SW 1271 (cell line): ENCODE measurements at regions not wholly inside any gene's neighbourhood (a gene's known extent, or its start where the extent isn't known, plus 50 kb on each side); places are given as distances from the start of the nearest gene placed in this dataset.

Source experiments
- DNase-seq, 2 experiments: peaks; one replicate each; lab custom pipeline; 2025; lab: John Stamatoyannopoulos, UW

DNA sequence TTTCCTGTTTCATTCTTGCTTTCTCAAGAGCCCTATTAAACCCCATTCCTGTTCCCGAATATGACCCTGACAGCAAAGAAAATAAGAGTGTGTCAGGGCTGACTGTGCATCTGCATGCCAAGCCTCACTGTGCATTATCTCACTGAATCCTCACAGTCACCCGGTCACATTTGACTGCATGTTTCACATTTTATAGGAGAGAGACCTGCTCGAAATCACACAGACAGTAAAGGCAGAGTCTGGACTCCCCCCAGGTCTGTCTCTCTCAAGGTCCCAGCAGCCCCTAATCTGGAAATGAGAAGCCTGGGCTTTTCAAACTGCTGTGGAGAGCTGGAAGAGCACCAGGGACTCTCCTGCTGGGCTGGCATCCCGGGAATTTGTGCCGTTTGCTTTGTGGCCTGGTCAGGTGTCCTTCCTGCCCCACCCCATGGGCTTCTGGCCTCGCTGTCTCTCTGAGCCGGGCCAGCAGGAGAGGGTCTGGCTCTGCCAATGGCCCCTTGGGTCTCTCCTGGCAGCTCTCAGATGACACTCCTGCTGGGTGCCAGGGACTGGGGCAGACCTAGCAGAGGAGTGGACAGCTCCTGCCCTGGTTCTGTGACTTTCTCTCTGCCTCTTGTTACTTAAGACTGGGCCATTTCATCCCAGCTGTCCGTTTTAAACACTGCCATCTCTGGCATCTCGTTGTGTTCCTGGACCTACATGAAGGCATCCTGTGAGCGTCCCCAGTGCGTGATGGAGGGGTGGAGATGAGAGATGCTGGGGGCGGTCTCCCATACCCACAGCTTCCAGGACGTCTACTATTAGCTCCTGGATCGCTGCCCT is 173.6 kb downstream of the ARHGAP12 start:
- DNase-seq: peak in 1 of 2 experiments; percentile 47

DNA sequence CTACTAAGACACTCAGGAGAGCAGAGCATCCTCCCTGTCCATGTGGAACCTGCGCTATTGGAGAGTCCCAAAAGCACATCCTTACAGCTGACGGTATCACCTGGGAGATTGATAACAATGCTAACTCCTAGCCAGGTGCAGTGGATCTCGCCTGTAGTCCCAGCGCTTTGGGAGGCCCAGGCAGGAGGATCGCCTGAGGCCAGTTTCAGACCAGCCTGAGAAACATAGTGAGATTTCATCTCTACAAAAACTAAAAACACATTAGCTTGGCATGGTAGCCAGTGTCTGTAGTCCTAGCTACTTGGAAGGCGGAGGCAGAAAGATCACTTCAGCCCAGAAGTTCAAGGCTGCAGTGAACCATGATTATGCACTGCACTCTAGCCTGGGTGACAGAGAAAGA is 174.9 kb downstream of the ARHGAP12 start:
- no peak for DNase-seq

DNA sequence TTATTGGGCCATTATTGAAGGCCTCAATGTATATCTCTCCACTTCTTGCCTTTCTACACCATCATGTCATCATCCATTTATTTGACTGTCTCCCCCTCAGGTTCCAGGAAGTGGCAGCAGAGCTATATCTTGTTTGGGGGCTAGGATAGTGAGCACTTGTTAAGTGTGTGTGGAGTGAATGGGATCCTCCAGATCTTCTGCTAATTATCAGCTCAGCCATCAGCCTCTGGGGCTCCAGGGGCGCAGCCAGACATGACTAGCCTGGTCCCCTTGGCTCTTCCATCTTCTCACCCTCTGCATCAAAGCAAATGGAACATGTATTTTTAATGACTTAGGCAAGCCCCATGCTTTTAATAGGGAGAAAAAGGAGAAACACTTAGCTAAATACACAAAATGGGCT is 176.5 kb downstream of the ARHGAP12 start:
- no peak for DNase-seq

DNA sequence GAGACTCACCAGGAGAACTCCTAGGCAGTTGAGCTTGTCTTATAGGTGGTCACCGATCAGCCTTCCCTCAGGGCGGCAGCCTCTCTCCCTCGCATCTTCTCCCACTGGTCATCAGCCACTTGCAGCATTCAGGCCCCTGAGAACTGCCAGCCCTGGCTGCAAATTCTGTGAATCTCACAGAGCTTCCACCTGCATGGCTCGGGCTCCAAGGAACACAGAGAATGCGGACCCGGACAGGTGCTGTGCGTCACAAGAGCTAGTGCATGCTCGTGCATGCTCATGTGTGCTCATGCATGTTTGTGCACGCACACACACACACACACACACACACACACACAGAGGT is 176.9 kb downstream of the ARHGAP12 start:
- no peak for DNase-seq

DNA sequence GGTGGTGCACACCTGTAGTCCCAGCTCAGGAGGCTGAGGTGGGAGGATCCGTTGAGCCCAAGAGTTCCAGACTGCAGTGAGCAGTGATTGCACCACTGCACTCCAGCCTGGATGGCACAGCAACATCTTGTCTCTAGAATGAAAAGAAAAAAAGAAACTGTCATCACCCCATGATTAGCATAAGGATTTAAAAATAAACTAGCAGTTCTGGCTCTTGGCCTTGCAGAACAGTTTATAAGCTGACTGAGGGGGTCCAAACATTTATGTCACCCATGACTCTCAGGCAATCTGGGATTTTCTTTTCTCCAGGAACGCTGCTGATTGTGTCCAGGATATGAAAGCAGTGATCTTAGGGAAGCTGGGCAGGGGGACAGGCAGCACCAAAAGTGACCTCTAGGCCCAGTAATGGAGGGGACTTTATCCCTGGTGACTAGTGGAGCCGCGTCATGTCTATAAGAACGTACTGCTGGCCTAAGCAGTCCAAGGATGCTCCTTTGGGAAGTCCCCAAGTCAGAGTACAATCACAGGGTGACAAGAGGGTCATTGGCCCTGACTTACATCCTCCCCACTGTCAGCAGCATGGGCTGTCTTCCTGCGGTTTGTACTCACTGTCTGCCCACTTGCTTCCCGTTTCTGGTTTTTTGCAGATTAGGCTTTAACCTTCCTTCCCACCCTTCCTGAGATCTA is 177.4 kb downstream of the ARHGAP12 start:
- DNase-seq: no peak

DNA sequence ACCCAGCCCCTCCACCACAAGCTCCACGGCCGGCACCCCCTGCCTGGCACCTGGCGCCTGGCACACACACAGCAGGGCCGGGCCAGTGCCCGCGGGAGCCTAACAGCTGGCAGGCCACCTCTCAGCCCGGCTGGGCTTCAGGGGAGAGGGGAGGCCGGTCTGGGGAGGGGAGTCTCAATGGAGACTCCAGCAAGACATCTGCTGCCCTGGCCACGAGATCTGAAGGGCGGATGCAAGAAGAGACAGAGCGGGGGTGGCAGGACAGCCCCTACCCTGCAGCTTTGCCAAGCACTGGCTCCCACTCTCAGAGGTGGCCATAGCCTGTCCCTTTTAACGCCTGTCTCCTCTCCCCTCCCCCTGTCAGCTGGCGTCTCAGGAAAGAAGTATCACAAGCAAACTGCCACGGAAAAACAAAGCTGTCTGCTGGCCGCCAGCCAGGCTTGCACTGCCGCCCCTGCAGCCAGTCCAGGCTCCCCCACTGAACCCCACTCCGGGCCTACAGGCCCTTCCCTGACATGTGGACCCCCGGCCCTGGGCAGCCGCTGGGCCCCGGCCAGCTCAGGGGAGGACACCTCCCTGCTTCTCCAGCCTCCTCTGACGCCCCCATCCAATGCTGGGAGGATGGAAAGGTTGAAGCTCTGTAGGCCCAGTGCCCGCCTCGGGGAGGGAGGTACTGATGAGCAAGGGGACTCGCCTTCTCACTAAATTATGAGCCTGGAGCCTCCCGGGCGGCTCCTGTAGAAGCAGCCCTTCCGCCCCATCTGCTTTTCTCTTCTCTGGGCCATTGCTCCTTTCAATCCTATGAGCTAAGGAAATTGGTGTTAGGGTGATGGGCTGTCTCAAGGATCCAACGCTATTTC is 178.4 kb downstream of the ARHGAP12 start:
- DNase-seq: no peak

DNA sequence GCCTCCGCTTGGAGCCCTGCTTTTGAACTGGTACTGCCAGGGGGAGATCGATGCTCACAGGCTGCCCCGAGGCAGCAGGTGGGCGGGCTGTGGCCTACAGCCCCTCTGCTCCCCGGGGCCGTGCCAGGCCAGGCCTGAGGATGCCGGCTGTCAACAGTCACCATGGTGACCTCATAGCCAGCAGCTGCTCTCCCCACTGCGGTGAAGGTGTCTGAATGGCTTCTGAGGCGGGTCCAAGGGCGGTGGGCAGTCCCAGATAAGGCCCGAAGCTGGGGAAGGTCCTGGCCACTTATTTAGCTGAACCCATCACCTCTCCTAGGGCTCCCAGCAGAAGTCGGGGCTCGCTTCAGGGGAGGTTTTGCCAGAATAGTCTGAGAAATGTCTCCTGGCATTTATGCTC is 179.3 kb downstream of the ARHGAP12 start:
- DNase-seq: no peak

DNA sequence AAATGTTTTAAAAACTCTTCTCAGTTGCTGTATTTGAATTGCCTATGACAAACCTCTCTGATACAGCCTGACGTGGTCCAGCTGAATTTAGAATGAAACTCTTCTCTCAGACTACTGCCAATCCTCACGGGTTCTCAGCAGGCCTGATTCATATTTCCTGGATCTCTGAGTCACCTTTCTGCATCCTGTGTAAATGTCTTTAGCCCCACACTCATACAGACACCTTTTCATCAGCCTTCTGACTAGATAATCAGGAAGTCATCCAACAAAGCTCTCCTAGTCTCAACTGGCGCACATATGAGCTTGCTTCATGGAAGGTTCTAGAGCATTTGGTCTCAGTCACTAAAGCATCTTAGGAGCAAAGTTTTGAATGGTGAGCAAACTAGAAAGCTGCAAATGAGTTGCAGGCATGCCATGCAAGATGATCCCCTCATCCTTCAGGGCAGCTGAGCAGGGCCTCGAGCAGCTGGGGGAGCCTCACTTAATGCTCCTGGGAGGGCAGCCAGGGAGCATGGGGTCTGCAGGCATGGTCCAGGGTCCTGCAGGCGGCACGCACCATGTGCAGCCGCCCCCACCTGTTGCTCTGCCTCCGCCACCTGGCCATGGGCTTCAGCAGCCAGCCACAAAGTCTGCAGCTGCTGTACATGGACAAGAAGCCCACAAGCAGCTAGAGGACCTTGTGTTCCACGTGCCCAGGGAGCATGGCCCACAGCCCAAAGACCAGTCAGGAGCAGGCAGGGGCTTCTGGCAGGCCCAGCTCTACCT is 182.8 kb downstream of the ARHGAP12 start:
- DNase-seq: peak; percentile 82 to 97

DNA sequence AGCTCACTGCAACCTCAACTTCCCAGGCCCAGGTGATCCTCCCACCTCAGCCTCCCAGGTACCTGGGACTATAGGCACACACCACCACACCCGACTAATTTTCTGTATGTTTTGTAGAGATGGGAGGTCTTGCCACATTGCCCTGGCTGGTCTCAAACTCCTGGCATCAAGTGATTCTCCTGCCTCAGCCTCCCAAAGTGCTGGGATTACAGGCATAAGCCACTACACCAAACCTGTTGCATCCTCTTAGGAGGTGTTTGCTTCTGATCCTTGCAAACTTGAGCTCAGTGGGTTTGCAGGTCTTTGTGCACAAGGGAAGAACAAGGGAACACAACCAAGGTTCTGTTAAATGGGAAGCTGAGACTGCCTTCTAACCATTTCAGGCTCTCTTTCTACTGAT is 184.6 kb downstream of the ARHGAP12 start:
- no peak for DNase-seq

DNA sequence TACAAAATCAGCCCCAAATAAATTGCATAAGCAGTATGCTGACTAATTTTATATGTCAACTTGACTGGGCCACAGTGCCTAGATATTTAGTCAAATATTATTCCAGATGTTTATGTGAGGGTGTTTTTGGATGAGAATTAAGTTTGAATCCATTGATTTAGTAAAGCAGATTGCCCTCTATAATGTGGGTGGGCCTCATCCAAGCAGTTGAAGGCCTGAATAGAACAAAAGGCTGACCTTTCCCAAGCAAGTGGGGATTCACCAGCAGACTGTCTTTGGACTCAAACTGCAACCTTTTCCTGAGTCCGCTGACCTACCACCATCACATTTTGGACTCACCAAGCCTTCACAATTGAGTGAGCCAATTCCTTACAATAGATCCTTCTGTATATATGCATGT is 186.4 kb downstream of the ARHGAP12 start:
- DNase-seq: no peak

DNA sequence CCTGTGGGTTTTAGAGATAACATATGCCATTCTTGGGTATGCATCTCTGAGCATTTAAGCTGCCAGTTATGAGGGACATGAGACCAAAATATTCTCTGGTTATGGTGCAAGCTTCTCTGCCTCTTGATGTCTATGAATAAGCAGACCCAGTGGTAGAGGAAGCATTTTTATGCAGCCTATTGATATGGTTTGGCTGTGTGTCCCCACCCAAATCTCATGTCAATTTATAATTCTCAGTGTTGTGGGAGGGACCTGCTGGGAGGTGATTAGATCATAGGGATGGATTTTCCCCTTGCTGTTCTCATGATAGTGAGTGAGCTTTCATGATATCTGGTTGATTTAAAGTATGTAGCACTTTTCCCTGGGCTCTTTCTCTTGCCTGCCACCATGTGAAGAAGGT is 187.2 kb downstream of the ARHGAP12 start:
- DNase-seq: no peak

DNA sequence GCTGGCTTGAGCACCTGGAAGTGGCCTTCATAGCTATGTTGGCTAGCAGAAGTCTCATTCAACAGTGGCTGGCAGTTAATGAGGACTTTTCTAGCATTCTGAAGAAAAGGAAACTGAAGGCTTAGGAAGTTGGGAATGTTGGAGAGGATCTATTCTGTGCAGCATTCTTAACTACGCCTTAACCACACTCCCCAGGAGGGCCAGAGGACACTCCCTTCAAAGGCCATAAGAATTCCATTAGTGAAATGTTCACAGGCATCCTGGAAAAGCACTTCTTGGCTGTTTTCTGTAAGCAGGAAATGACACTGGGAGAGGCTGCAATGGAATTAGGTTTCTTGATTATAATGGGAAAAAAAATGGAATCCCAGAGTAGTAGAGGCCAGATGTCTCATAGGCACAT is 188.9 kb downstream of the ARHGAP12 start:
- peak; percentile 23 to 88 for DNase-seq

DNA sequence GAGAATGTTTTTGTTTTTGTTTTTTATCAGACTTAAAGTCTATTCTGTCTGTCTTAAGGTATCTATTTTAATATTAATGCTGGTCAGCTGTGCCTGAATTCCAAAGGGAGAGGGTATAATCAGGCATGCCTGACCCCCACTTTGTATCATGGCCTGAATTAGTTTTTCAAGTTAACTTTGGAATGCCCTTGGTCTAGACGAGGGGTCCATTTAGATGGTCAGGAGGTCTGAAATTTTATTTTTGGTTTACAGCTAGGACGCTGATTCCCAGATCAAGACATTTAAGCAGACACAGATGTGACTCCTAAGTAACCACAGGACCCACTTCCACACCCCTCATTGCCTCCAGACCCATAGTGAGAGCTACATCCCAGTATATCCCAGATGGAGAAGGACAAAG is 189.5 kb downstream of the ARHGAP12 start:
- no peak for DNase-seq

DNA sequence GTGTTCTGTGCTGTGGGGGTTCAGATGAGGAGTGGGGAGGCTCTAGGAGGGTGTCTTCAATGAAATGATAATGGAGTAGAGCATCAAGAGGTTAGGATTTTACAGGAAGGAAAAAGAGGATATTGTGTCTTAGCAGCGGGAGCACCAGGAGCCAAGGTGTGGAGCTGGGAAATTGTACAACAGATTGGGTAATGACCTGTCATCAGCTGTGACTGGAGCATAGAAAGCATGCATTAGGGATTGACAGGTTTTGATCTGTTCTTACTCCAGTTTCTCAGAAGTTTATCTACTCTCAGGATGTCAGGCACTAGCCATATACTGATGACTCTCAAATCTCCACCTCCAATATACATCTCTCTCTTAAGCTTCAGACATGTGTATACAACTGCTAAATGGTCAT is 196.9 kb downstream of the ARHGAP12 start:
- no peak for DNase-seq

DNA sequence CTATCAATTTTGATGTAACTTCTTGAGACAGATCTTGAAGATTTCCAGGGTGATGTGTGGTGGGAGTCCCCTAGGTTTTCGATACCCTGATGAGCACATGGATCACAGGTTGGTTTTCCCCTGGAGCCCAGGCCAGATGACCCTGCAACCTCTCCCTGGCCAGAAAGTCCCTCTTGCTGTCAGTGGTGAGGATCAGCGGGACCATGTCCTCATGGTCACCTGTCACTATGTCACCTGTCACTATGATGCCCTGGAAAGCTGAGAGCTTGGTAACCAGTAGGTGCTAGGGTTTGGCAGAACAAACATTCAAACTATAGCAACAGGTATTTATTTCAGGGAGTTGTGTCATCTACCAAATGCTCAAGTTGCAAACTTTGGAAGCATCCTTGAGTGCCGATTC is 197.9 kb downstream of the ARHGAP12 start:
- DNase-seq: no peak

DNA sequence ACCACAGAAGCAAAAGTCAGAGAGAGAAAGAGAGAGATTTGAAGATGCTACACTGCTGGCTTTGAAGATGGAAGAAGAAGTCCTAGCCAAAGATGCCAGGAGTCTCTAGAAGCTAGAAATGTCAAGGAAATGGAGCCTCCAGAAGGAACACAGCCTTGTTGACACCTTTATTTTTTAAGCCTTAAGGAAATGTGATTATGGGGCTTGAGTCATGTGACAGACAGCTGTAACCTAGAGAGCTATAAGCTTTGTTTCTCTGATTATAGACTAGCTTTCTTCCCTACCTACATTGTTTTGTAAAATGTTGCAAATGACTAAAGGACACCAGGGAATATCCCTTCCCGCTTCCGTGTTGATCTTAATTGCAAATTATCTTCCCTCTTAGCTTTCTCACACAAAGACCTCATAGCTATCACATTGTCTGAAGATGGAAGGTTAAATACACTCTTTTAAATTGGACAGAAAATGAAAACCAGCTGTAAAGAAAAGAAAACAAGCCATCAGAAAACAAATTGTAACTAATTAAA is 199.9 kb downstream of the ARHGAP12 start:
- no peak for DNase-seq

DNA sequence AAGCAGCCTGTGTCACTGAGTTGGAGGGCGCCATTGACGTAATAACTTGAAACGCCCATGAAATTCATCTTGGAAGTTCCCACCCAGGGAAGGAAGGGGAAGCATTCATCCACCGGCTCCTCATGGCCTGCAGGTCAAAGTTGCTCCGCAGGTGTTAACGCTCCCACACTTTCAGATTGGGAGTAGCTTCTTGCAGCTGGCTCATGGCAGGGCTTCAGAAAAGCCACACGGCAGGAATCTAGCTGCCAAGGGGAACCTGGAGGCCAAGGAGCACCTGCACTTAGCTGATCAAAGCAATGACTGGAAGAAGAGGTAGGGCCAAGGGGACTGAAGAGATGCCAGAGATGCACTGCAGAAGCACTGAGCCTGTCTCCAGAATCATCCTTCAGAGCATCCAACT is 203.2 kb downstream of the ARHGAP12 start:
- no peak for DNase-seq

DNA sequence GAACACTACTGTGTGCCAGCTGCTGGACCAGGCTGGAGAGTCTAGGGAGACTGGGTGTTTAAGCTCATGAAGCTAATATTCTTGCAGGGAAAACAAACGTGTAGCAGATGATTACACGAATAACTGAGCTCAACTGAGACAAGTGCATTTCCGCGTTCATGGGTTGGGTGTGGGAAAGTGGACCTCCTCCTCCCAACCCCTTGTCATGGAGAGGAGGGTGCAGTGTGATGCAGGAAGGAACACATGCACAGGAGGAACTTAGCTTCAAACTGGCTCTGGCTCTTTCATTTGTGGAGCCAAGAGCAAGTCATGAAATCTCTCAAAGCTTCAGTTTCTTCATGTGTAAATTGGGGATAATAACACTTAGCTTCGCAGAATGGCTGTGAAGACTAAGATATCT is 204.3 kb downstream of the ARHGAP12 start:
- DNase-seq: no peak

DNA sequence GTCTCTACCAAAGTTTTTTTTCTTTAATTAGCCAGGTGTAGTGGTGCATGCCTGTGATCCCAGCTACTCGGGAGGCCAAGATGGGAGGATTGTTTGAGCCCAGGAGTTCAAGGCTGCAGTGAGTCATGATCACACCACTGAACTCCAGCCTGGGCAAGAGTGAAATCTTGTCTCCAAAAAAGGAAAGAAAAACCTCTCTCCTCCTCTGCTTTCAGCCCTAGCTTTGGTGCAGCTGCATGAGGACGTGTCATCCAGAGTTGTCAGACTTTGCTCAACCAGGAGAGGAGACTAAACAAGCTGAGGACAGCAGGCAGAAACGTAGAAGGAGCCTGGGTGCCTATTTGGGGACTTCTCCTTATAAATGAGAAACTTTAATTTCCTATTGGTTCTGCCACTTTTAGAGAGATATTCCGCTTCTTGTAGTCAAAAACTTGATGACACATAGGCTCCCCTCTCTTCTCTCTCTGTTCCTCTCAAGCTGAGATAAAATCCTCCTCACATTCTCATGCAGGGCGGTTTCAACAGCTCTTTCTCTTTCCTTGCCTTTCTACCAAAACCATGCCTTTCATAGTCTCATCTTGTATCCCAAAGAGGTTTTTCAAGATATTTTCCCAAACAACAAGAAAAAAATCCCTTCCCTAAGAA is 205.4 kb downstream of the ARHGAP12 start:
- DNase-seq: no peak

DNA sequence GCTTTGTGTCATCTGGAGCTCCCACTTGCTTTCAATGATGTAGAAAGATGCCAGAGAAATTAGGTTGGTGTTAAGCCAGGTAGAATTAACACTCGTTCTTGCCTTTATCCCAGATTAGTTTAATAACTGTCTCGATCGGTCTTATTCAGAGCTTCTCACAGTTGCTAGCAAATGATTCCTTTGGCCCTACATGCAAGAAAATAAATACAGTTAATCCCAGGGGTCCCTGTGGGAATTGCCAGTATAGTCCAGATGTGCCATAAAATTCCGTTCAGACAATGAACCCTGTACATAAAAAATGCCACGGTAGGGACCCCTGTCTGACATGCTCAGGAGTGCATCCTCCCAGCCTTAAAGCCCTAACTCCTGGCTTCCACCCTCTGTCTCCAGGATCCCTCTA is 207.5 kb downstream of the ARHGAP12 start:
- DNase-seq: no peak

DNA sequence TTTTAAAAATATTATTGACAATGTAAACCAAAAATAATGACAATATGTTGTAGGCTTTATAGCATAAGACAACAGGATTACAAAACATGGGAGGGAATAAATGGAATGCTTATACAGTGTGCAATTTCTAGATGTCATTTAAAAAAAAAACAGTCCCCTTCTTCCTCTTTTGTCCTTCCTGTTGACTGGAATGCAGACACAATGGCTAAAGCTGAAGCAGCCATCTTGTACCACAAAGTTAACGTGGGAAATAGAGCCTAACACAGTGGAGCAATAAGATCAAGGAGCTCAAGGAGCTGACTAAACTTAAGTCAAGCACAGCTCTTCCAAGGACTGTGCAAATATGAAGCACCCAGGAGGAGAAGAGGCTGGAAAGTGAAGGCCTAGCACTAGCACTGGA is 208.1 kb downstream of the ARHGAP12 start:
- no peak for DNase-seq
